Colon (tissue), 2 donors: ENCODE measurements at regions not wholly inside any gene's neighbourhood (a gene's known extent, or its start where the extent isn't known, plus 50 kb on each side); places are given as distances from the start of the nearest gene placed in this dataset.

ENCODE experiments used
- FAIRE-seq: peaks from 2 replicates; lab custom pipeline; 2012; peaks lifted over from hg19 to GRCh38; lab: Jason Lieb, UNC
- donor health status: control.
- donor health status: control.

- no peak for FAIRE-seq
Measured at GRCh38 chr5:155211764-155212163, 198.2 kb downstream of the KIF4B start.

GRCh38 chr5:155222393-155222792 lies 208.8 kb downstream of the KIF4B start:
- FAIRE-seq = no peak

- FAIRE-seq = no peak
Measured at GRCh38 chr5:155229135-155229534, 215.6 kb downstream of the KIF4B start.

- FAIRE-seq = no peak
Measured at GRCh38 chr5:155239803-155240202, 226.2 kb downstream of the KIF4B start.

- no peak for FAIRE-seq
Measured at GRCh38 chr5:155250596-155250995, 237.0 kb downstream of the KIF4B start.

GRCh38 chr5:155252025-155252424 lies 238.5 kb downstream of the KIF4B start:
- no peak for FAIRE-seq

GRCh38 chr5:155252717-155253116 lies 239.2 kb downstream of the KIF4B start:
- FAIRE-seq = no peak

GRCh38 chr5:155254399-155254798 lies 240.8 kb downstream of the KIF4B start:
- FAIRE-seq = no peak

GRCh38 chr5:155258161-155258560 lies 244.6 kb downstream of the KIF4B start:
- no peak for FAIRE-seq

- FAIRE-seq = no peak
Measured at GRCh38 chr5:155259648-155260047, 246.1 kb downstream of the KIF4B start.

- FAIRE-seq = no peak
Measured at GRCh38 chr5:155260798-155261197, 247.2 kb downstream of the KIF4B start.

GRCh38 chr5:155263381-155263780 lies 249.8 kb downstream of the KIF4B start:
- FAIRE-seq = no peak

GRCh38 chr5:155264809-155265208 lies 251.3 kb downstream of the KIF4B start:
- no peak for FAIRE-seq

GRCh38 chr5:155268770-155269425 lies 255.3 kb downstream of the KIF4B start:
- FAIRE-seq = no peak

GRCh38 chr5:155270725-155271124 lies 257.2 kb downstream of the KIF4B start:
- FAIRE-seq = no peak

GRCh38 chr5:155274484-155274883 lies 260.9 kb downstream of the KIF4B start:
- no peak for FAIRE-seq

- FAIRE-seq = no peak
Measured at GRCh38 chr5:155275222-155275621, 261.7 kb downstream of the KIF4B start.

GRCh38 chr5:155276231-155276630 lies 262.7 kb downstream of the KIF4B start:
- FAIRE-seq = no peak

- no peak for FAIRE-seq
Measured at GRCh38 chr5:155278532-155278931, 265.0 kb downstream of the KIF4B start.

GRCh38 chr5:155282503-155283107 lies 269.1 kb downstream of the KIF4B start:
- no peak for FAIRE-seq

- no peak for FAIRE-seq
Measured at GRCh38 chr5:155285706-155286105, 272.2 kb downstream of the KIF4B start.

GRCh38 chr5:155290937-155291336 lies 277.4 kb downstream of the KIF4B start:
- FAIRE-seq = no peak

GRCh38 chr5:155293605-155294178 lies 280.1 kb downstream of the KIF4B start:
- FAIRE-seq = no peak

- no peak for FAIRE-seq
Measured at GRCh38 chr5:155295111-155295510, 281.6 kb downstream of the KIF4B start.
